GM12878 (cell line): ENCODE measurements at regions not wholly inside any gene's neighbourhood (a gene's known extent, or its start where the extent isn't known, plus 50 kb on each side); places are given as distances from the start of the nearest gene placed in this dataset.

Source experiments
- ATAC-seq: fragments of 200-7000 bp; cut with Tn5 transposase; 3 replicates; pipeline ENCODE4 v1.9.1; 2020; ENCODE audit warnings: mild to moderate bottlenecking, moderate library complexity
- BruUV-seq: library from RNA; stranded (reverse); fragments of 400-500 nt; replicated peaks from 2 replicates; lab custom pipeline; 2021; lab: Mats Ljungman, UMichigan
- CTCF ChIA-PET: fragments of 300-600 bp; sonication (Branson Sonifier 250); formaldehyde crosslinking; extraction: SDS; loops from one replicate; lab custom pipeline; 2021; ENCODE audit warnings: inconsistent platforms; lab: Yijun Ruan, JAX
- POLR2A ChIA-PET: fragments of 350-600 bp; formaldehyde crosslinking; extraction: SDS; loops from one replicate; lab custom pipeline; 2021; ENCODE audit warnings: inconsistent platforms; lab: Charles Lee
- RAD21 ChIA-PET: fragments of 300-600 bp; sonication (Branson Sonifier 250); formaldehyde crosslinking; loops from one replicate; lab custom pipeline; 2023; ENCODE audit warnings: antibody characterized with exemption; ENCODE audit not compliant: unreplicated experiment; lab: Charles Lee
- SMC1A ChIA-PET: fragments of 300-600 bp; sonication (Branson Sonifier 250); formaldehyde crosslinking; loops from one replicate; lab custom pipeline; 2023; ENCODE audit not compliant: unreplicated experiment, uncharacterized antibody; lab: Charles Lee
- DNase-seq: peaks from one replicate; pipeline ENCODE4 v3.0.0-alpha.2; 2011; ENCODE audit warnings: low read depth, low spot score
- FAIRE-seq: peaks from 3 replicates; lab custom pipeline; 2011; peaks lifted over from hg19 to GRCh38; lab: Jason Lieb, UNC
- H2AFZ ChIP-seq: 2 replicates; pipeline ENCODE4 v1.6.0; 2011; ENCODE audit warnings: low read depth, low read length, control low read depth; ENCODE audit not compliant: control insufficient read depth
- H3K27ac ChIP-seq: 2 replicates; pipeline ENCODE4 v1.5.1; 2011; ENCODE audit warnings: control low read depth; ENCODE audit not compliant: control insufficient read depth, insufficient read depth
- H3K27me3 ChIP-seq, 2 experiments: replicated peaks in 1 of 2; 2 replicates each; pipeline versions ENCODE4 v1.6.0 to v1.6.1; 2011; ENCODE audit warnings: low read length in 1 of 2; ENCODE audit not compliant: control insufficient read depth in 2 of 2, insufficient read depth in 2 of 2
- H3K36me3 ChIP-seq, 2 experiments: 2 replicates each; pipeline ENCODE4 v1.5.1; 2011; ENCODE audit warnings: low read length in 1 of 2; ENCODE audit not compliant: control insufficient read depth in 2 of 2, insufficient read depth in 2 of 2
- H3K4me1 ChIP-seq: 2 replicates; pipeline ENCODE4 v1.6.1; 2011; ENCODE audit warnings: mild to moderate bottlenecking, low read length, moderate library complexity, mixed read lengths; ENCODE audit not compliant: control insufficient read depth, insufficient read depth
- H3K4me2 ChIP-seq: 2 replicates; pipeline ENCODE4 v1.6.0; 2011; ENCODE audit warnings: control low read depth; ENCODE audit not compliant: control insufficient read depth, insufficient read depth
- H3K4me3 ChIP-seq: fragments of 200-600 bp; sonication (generic); 2 replicates; pipeline ENCODE4 v1.5.1; 2016
- H3K79me2 ChIP-seq: 2 replicates; pipeline ENCODE4 v1.6.0; 2011; ENCODE audit warnings: low read length; ENCODE audit not compliant: control insufficient read depth, insufficient read depth
- H3K9ac ChIP-seq: 2 replicates; pipeline ENCODE4 v1.8.0; 2011; ENCODE audit warnings: low read length, control low read depth, mixed read lengths; ENCODE audit not compliant: control insufficient read depth, insufficient read depth
- H3K9me3 ChIP-seq: replicated peaks from 3 replicates; pipeline ENCODE4 v1.5.1; 2011; ENCODE audit warnings: mild to moderate bottlenecking, low read length; ENCODE audit not compliant: control insufficient read depth, insufficient read depth
- H4K20me1 ChIP-seq: 2 replicates; pipeline ENCODE4 v1.6.0; 2011; ENCODE audit not compliant: control insufficient read depth, insufficient read depth
- BMI1 ChIP-seq: fragments of 450-650 bp; IDR thresholded peaks from 2 replicates; pipeline ENCODE4 v1.6.1; 2016; ENCODE audit warnings: mild to moderate bottlenecking, moderate library complexity, borderline replicate concordance
- PAX8 ChIP-seq: fragments of 450-650 bp; IDR thresholded peaks from 2 replicates; pipeline ENCODE4 v1.6.1; 2017; ENCODE audit warnings: mild to moderate bottlenecking, moderate library complexity
- RBBP5 ChIP-seq: fragments of 200-600 bp; sonication (generic); conservative IDR thresholded peaks from 2 replicates; pipeline ENCODE4 v1.6.1; 2016
- RELB ChIP-seq: fragments of 450-650 bp; IDR thresholded peaks from 2 replicates; pipeline ENCODE4 v1.6.1; 2017; ENCODE audit warnings: low read depth, mild to moderate bottlenecking, moderate library complexity
- REST ChIP-seq: IDR thresholded peaks from 2 replicates; pipeline ENCODE4 v1.6.1; 2012; ENCODE audit warnings: mild to moderate bottlenecking, low read depth, low read length
- STAT3 ChIP-seq: IDR thresholded peaks from 2 replicates; pipeline ENCODE4 v1.6.1; 2011; ENCODE audit warnings: low read depth, low read length, improper control_type of control experiment
- ZBTB4 ChIP-seq: fragments of 450-650 bp; formaldehyde crosslinking; IDR thresholded peaks from 2 replicates; pipeline ENCODE4 v1.4.0; 2022; ENCODE audit warnings: mild to moderate bottlenecking, moderate library complexity
- ZNF622 ChIP-seq: fragments of 450-650 bp; IDR thresholded peaks from 2 replicates; pipeline ENCODE4 v1.6.1; 2017; ENCODE audit warnings: mild to moderate bottlenecking, inconsistent platforms
- WGBS: methylation state at CpG from one replicate; pipeline ENCODE4 v1.1.6; 2016; ENCODE audit warnings: low lambda C conversion rate; ENCODE audit not compliant: insufficient replicate concordance, insufficient coverage; ENCODE audit errors: missing lambda C conversion rate; 5-methylcytosine and 5-hydroxymethylcytosine counted together
- in situ Hi-C: fragments of 300-500 bp; cut with MboI; formaldehyde crosslinking; loops from 9 replicates; pipeline ENCODE4 v1.14.3; 2018; ENCODE audit warnings: mixed read lengths
- intact Hi-C: fragments of 100-400 bp; cut with micrococcal nuclease; formaldehyde crosslinking; loops from one replicate; pipeline ENCODE4 v1.14.2; 2022; ENCODE audit not compliant: unreplicated experiment

- no peak for TF ChIP-seq RELB
- no peak for TF ChIP-seq PAX8
- TF ChIP-seq BMI1: no peak
- no peak for TF ChIP-seq REST
- TF ChIP-seq STAT3: no peak
Observed at GRCh38 chr6:23389386-23389785, 736.6 kb upstream of the NRSN1 start (continued).

- FAIRE-seq (no peak), ATAC-seq (no peak), DNase-seq (no peak)
- ChIA-PET CTCF (no interaction called here), POLR2A (no interaction called here), SMC1A (no interaction called here), RAD21 (no interaction called here)
- no peak overlapping the region for H3K4me2 ChIP-seq
- H3K4me3 ChIP-seq: no peak overlapping the region
- no peak overlapping the region for H2AFZ ChIP-seq
- WGBS: 0% methylated on average over 2 of the region's 2 CpGs
- H3K27me3 ChIP-seq: no peaks in the 10 kb centered on the region
- H3K36me3 ChIP-seq: no peaks in the 10 kb centered on the region
- in situ Hi-C loops: no loop called here
- no peaks in the 10 kb centered on the region for H4K20me1 ChIP-seq
- no peak overlapping the region for H3K27ac ChIP-seq
- no peaks in the 10 kb centered on the region for H3K4me1 ChIP-seq
- intact Hi-C loops: no loop called here
- no peak overlapping the region for H3K9ac ChIP-seq
- H3K79me2 ChIP-seq: no peaks in the 10 kb centered on the region
- no TSS peak for BruUV-seq
- TF ChIP-seq ZNF622 (no peak), RBBP5 (no peak), ZBTB4 (CRISPR knock-in tag) (no peak)
- no peaks in the 10 kb centered on the region for H3K9me3 ChIP-seq
Observed at GRCh38 chr6:23390221-23390620, 735.8 kb upstream of the NRSN1 start.
